ENCODE measurements at regions not wholly inside any gene's neighbourhood (a gene's known extent, or its start where the extent isn't known, plus 50 kb on each side); places are given as distances from the start of the nearest gene placed in this dataset.
A peak's percentile ranks its signal among the peaks of the same experiment; 100 is the strongest.
"Not testable (repeated sequence)": the region's sequence is repeated elsewhere in the genome, so short reads cannot be mapped to it uniquely, and the experiment has no call there.

DNA sequence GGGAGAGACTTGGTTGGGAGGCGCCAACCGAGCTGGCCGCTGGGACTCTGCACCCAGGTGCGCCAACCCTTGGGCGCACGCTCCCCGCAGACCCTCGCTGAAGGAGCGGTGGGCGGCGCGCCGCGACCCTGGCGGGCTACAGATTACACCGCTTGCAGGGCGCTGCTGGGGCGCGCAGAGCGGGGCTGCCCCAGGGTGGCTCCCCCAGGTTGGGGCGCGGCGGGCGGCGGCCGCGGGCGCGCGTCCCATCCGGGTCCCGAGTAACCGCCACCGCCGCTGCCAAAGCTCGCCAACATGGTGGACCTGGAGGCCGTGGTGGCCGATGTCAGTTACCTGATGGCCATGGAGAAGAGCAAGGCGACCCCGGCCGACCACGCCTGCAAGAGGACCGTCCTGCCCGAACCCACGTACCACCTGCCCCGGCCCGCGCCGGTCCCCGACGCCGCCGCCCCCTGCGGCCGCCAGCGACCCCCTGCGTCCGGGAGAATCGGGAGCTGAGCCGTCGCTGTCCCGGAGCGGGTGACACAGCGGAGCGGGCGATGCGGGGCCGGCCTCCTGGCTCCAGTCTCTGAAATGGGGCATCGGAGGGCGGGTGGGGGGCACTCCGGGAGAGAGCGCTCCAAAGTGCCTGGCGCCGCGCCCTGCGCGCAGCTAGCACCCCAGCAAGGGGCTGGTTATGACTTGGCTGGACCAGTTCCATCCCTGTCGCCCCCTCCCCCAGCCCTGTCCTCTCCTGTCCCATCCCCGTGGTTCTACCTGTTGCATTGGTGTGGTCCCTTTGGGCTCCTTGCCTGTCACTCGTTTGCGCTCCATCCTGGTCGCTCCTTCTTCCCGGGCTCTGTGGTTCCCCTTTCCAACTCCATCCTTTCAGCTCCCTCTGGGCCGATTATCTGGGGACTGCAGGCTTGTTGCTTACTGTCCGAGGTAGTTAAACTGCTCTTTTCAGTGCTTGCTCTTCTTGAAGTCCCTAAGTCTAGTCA is 143.3 kb upstream of the GRK3 start:
- DNase-seq: peak; percentile 30

DNA sequence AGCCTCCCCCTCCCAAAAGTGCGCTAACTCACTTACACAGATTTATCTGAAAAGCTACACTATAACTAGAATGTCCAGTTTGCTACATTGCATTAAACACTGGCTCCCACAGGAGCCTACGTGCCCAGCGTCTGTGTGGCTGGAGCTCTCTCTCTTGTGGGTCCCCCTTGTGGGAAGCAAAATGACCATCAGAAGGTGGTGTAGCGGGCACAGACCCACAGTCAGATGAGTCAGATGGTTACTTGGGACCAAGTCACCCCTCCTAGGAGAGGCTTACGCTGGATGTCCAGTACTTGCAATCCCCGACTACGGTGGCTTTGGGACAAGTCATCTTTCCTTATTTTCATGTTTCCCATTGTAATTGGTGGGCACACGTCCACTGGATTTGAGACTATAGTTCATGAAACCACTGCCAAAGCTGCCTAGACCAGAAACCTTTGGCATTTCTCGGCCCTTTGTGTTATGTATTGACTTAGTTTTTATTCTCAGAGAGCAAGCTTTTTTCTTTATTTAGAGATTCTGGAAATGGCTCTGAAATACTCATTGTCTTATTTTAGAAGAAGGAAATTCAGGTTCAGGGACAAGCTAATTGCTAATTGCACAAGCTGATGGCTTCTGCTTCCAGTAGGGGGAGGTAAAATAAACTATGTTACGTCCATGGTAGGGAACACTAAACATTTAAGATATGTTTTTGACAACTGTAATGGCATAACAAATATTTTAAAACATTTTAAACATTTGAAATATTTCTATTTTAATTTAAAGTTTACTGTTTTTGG is 137.8 kb upstream of the GRK3 start:
- DNase-seq: not testable (repeated sequence)

DNA sequence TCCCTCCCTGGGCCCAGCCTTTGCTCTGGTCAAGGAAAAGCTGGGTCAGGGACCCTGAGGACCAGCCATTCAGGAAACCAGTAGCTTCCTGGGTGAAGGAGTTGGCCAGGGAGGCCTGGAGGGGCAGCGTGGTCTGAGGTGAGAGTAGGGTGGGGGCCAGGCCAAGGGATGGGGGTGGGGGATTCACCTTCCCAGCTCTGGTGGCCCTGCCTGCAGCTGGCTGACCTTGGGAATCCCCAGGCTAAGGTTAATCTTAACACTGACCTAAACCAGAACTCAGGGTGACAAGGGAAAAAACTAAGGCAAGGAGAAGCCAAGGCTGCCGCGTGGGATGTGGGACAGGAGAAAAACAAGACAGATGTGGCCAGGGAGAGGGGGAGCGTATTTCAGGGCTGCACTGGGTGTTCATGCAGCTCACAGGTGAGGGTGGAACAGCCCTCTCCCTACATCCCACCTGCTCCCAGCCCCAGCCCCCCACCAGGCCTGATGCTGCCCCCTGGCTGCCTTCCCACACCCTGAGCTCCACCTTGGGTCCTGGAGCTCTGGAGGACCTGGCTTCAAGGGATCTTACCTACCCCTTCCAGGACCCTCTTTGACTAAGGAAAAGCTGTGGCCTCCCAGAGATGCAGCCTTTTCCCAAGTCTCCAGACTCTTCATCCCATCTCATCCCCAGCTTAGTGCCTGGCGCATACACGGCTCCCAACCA is 132.7 kb upstream of the GRK3 start:
- DNase-seq: not testable (repeated sequence)

DNA sequence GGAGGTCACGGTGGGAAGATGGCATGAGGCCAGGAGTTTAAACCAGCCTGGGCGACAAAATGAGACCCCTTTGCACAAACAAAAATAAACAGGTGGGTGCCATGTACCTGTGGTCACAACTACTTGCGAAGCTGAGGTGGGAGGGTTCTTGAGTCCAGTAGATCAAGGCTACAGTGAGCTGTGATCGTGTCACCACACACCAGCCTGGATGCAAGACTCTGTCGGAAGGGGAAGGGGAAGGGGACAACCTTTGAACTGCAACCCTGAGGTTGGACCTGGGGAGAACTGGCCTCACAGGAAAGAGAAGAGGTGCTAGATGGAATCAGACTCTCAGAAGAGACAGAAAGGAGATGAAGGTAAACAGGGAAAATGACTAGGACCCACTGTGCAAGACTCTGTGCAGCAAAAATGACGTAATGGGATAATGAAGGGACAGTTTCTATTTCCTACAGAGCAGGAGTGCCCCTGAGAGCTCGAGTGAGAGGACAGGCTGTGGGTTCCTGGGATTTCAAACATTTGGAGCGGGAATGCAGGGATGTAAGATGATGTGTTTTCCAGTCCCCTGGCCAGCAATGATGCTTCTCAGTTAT is 131.0 kb upstream of the GRK3 start:
- DNase-seq: not testable (repeated sequence)

DNA sequence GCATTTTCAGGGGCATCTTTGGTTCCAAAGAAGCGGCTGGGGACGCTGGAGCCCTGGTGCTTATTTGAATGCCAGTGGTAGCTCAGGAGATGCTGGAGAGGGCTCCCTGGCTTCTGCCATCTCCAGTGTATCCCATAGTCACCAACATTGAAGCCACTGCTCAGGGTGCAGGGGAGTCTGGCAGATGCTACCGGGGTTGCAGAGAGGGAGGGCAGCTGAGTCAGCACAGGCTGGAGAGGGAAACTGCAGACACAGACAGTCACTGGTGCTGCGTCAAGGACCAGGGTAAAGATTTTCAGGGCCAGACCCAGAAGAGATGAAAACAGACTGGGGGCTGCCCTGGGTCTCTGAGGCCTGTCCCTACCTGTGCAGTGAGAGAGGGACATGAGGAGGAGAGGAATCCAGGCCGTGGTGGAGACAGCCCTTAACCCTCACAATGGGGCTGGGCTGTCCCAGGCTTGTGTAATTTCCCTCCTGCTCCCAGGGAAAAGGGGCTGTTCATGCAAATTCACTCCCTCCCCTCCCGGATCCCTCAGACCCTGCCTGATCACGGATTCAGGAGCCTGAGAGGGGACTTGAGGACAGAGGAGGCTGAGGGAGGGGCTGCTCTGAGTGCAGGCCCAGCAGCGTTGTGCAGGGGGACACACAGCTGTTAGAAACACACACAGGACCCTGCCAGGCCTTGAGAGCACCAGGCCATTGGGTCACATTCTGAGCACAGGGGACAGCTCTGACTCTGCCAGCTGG is 126.9 kb upstream of the GRK3 start:
- DNase-seq: no peak

DNA sequence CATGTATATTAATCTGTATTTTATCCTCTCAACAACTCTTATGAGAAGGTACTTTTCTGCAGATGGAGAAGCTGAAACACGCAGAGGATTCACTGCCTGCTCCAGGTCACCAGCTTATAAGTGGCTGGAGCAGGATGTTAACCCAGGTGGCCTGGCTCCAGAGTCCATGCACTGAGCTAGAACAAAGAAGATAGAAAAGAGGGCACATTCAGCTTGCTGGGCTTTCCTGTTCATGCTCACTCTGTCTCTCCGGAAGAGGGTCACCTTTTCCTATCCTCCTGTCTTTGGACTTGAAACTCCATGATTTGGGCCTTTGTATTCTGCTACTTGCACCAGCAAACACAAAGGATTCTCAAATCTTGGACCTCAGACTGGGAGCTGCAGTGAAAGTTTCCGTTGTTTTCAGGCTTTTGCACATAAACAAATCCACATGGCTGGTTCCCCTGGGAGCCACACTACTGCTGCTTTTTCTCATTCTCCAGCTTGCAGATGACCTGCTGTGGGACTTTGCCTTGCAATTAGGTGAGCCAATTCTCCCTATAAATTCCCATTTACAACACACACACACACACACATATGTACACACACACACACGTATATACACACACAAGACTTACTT is 117.3 kb upstream of the GRK3 start:
- no peak for DNase-seq

DNA sequence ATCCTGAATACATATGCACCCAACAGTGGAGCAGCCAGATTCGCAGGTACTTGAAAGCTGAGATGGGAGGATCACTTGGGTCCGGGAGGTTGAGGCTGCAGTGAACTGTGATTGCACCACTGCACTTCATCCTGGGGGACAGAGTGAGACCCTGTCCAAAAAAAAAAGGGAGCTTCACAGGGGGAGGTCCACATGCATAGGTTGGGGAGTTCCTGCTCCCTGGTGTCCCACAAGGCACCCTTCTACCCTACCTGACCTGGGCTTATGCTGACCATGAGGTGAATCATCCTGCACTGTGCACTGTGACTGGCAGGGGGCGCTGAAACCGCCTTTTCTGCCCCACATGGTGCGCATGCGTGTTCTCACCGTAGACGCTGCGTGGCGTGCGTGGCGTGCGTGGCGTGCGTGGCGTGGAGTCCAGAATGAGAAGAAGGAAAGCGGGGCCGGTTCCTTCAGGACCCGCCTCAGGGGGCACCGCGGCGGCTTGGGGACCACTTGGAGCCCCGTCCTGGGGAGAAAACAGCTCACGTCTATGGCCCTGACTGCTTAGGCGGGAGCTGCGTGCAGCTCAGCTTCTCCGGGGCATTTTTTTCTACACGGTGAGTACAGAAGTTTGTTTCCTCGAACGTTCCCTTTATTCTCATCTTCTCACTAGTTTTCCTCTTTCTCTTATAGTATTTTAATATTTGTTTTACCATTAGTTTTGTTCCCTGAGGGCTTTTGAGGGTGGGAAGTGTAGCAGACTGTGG is 116.6 kb upstream of the GRK3 start:
- DNase-seq: peak; percentile 82

DNA sequence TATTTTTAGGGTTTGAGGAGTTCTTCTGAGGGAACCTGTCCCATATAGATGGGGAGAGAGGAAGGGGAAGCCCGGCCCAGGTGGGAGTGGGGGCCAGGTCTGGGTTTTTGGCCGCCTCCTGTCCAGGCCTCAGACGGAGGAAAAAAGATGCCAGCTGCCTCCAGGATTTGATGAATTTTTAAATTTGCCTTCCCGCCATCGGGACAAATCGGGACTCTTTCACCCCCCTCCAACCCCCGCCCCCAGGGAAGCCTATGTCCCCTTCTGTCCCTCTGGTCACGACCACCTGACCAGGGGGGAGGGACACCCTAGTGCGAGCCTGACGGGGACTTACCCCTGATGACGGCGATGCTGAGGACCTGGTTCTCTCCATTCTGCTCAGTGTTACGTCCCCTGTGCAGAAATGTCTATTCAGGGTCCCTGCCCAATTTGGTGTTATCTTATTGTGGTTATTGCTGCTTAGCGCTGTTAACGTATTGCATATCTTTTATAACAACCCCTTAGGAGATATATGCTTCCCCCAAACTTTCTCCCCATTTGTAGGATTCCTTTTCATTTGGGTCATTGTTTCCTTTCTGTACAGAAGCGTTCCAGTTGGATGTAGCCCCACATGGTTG is 115.9 kb upstream of the GRK3 start:
- DNase-seq: peak; percentile 9

DNA sequence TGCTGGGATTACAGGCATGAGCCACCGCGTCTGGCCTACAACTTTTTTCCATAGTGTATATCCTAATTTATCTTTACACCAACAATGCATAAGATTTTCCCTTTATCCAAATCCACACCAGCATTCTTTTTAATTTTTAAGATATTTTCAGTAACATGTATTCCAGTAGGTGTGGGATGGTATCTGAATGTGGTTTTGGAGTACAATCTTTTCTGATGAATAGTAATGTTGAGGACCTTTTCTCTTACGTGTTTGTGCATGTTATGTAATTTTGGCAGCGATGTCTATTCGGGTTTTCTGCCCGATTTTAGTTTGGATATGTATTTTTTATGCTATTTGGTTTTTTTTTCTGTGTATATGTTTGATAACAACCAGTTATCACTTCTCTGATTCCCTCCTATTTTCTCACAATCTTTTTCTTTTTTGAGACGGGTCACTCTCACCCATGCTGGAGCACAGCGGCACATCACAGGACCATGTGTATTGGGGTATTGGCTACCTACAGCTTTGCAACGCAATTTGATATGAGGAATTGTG is 114.6 kb upstream of the GRK3 start:
- no peak for DNase-seq

DNA sequence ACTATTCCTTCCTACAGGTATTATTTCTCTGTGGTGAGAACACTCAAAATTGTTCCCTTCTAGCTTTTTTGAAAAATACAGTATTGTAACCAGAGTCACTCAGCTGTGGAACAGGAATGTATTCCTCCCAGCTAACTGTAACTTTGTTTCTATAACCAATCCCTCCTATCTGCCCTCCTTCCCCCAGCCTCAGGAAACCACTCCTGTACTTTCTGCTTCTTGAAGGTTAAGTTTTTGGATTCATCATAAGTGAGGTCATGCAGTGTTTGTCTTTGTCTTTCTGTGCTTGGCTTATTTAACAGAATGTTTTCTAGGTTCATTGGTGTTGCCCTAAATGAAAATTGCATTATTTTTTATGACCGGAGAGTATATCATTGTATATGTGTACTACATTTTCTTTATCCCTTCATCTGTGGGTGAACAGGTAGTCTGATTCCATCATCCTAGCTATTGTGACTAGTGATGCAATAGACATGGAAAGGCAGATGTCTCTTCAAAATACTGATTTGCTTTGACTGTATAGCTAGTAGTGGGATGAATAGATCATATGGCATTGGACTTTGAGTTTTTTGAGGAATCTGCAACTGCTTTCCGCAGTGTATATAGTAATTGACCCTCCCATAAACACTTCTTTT is 112.9 kb upstream of the GRK3 start:
- no peak for DNase-seq

DNA sequence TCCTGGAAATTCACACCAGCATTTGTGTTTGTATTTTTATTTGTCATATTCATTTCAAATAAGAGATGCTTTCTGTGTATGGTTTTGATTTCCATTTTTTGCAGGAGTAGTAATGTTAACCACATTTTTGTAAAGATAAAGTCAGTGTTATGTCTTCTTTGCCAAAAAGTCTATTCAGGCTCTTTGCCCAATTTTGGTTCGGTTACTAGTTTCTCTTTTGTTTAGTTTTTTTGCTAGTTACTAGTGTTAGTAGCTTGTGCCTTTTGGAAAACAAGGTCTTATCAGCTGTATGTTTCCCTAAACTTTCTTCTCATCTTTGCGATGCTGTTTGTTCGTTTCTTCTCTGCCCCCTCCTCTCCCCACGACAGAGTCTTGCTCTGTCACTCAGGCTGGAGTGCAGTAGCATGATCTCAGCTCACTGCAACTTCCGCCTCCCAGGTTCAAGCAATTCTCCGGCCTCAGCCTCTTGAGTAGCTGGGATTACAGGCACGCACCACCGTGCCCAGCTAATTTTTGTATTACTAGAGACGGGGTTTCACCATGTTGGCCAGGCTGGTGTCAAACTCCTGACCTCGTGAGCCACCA is 112.3 kb upstream of the GRK3 start:
- no peak for DNase-seq

DNA sequence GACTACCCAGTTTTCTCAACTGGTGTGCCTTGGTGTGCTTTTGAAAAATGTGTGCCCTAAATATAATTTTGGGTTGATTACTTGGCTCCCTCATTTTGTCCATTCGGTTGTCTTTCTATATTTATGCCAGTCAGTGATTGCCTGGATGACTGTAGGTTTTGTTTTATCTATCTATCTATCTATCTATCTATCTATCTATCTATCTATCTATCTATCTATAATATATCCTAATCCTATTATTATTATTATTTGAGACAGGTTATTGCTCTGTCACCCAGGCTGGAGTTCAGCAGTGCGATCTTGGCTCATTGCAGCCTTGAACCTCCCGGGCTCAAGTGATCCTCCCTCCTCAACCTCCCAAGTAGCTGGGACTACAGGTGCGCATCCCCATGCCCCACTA is 111.4 kb upstream of the GRK3 start:
- no peak for DNase-seq

DNA sequence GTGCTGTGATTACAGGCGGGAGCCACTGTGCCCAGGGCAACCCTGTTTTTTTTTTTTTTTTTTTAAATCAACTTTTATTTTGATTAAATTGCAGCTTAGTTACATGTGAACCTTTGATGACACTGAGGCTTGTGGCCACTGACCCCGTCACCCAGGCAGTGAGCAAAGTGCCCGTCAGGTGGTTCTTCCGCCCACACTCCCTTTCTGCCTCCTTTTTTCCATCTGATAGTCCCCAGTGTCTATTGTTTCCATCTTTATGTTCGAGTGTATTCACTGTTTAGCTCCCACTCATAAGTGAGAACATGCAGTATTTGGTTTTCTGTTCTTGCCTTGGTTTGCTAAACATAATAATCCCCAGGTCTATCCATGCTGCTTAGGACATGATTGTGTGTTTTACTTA is 110.9 kb upstream of the GRK3 start:
- DNase-seq: no peak

DNA sequence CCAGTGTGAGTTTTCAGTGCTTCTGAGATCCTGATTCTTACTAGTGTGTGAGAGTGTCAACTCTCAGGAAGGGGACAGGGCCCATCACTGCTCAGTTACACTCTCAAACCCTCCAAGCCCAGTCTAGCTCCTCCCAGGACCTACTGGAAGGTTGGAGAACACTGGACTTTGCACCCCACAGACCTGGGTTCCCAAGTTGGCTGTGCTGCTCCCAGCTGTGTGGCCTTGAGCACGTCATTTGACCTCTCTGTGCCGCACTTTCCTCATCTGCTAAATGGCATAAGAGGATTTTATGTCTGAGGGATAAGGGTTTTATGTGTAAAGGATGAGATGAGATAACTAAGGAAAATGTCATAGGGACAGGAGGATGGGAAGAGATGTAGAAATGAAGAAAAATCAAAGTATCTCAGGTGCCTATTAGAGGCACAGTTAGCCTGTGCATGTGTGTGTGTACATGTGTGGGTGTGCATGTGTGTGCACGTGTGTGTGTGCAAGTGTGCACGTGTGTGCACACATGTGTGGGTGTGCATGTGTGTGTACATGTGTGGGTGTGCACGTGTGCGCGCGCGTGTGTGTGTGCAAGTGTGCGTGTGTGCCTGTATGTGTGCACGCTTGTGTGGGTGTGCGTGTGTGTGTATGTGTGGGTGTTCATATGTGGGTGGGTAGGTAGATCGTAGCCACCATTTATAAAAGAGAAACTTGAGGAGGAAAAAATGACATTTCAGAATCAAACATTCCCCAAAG is 108.0 kb upstream of the GRK3 start:
- not testable (repeated sequence) for DNase-seq

DNA sequence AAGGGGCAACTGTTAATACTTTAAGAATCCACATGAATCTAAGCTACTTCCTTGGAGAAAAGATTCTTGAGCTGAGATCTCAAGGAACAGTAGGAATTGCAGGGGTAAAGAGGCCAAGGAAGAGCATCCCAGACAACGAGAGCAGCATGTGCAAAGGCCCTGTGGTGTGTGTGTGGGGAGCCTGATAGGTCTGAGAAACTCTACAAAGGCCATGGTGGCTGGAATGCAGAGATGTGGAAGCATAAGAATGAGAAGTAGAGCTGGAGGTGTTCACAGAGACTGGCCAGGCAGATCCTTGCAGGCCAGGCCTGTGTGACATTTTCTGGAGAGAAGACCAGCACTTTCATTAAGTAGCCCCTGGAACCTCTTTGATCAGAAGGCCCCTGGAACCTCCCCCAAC is 105.8 kb upstream of the GRK3 start:
- DNase-seq: not testable (repeated sequence)

DNA sequence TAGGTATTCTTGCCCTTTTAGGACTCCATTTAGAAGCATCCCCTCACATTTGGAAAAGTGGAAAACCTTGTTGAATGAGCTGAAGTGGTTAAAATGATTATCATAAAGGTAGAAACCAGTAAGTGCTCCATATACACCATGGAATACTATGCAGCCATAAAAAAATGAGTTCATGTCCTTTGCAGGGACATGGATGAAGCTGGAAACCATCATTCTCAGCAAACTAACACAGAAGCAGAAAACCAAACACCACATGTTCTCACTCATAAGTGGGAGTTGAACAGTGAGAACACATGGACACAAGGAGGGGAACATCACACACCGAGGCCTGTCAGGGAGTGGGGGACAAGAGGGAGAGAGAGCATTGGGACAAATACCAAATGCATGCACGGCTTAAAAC is 103.8 kb upstream of the GRK3 start:
- DNase-seq: not testable (repeated sequence)

DNA sequence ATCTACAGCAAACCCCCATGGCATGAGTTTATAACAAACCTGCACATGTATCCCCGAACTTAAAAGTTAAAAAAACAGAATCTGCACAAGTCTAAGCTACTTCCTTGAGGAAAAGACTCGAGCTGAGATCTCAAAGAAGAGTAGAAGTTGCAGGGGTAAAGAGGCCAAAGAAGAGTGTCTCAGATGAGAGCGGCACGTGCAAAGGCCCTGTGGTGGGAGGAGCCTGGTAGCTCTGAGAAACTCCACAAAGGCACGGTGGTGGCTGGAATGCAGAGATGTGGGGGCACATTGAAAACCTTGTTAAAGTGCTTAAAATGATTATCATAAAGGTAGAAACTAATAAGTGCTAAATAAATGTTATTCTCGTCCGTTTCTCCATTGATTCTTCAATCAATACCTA is 103.2 kb upstream of the GRK3 start:
- no peak for DNase-seq

Data from NCI-H146 (cell line).